Neural cell (in vitro differentiated cells): ENCODE measurements at regions not wholly inside any gene's neighbourhood (a gene's known extent, or its start where the extent isn't known, plus 50 kb on each side); places are given as distances from the start of the nearest gene placed in this dataset.

Experiments used
- H2AFZ ChIP-seq: fragments of 200-600, 300-800 bp; sonication (generic), shearing (Covaris generic); 2 replicates; pipeline ENCODE4 v1.6.0; 2014; ENCODE audit warnings: low read depth, mild to moderate bottlenecking, antibody characterized with exemption, low read length, moderate library complexity
- H3F3A ChIP-seq: fragments of 200-600 bp; shearing (Covaris generic); 2 replicates; pipeline ENCODE4 v1.6.1; 2016; ENCODE audit warnings: mild to moderate bottlenecking, moderate library complexity, mixed read lengths, antibody characterized with exemption, low read length; ENCODE audit not compliant: insufficient read depth, poor library complexity, severe bottlenecking
- H3K27ac ChIP-seq: fragments of 200-600, 300-800 bp; sonication (generic), shearing (Covaris generic); 2 replicates; pipeline ENCODE4 v1.5.1; 2014; ENCODE audit warnings: mild to moderate bottlenecking, low read length, moderate library complexity
- H3K27me3 ChIP-seq: fragments of 300-800, 200-600 bp; sonication (generic), shearing (Covaris generic); 2 replicates; pipeline ENCODE4 v1.6.0; 2014; ENCODE audit warnings: mild to moderate bottlenecking, low read depth, low read length, moderate library complexity; ENCODE audit not compliant: insufficient read depth
- H3K36me3 ChIP-seq: fragments of 300-800, 200-600 bp; sonication (generic), shearing (Covaris generic); 2 replicates; pipeline ENCODE4 v1.5.1; 2014; ENCODE audit warnings: mild to moderate bottlenecking, antibody characterized with exemption, low read length, moderate library complexity; ENCODE audit not compliant: insufficient read depth
- H3K4me2 ChIP-seq: fragments of 300-800, 200-600 bp; sonication (generic), shearing (Covaris generic); 2 replicates; pipeline ENCODE4 v1.6.0; 2014; ENCODE audit warnings: mild to moderate bottlenecking, low read length
- H3K4me3 ChIP-seq: fragments of 300-800, 200-600 bp; sonication (generic), shearing (Covaris generic); 2 replicates; pipeline ENCODE4 v1.5.1; 2014; ENCODE audit warnings: mild to moderate bottlenecking, low read length, moderate library complexity
- H3K79me2 ChIP-seq: fragments of 200-600 bp; shearing (Covaris generic); replicated peaks from 2 replicates; pipeline ENCODE4 v1.6.0; 2014; ENCODE audit warnings: mild to moderate bottlenecking, low read length, moderate library complexity; ENCODE audit not compliant: insufficient read depth
- H3K9ac ChIP-seq: fragments of 300-800, 200-600 bp; sonication (generic), shearing (Covaris generic); 2 replicates; pipeline ENCODE4 v1.6.1; 2016; ENCODE audit warnings: mild to moderate bottlenecking, low read length, mixed read lengths
- H3K9me2 ChIP-seq: fragments of 200-600 bp; shearing (Covaris generic); 2 replicates; pipeline ENCODE4 v1.6.1; 2016; ENCODE audit warnings: mild to moderate bottlenecking, low read length, mixed read lengths; ENCODE audit not compliant: insufficient read depth
- H3K9me3 ChIP-seq: fragments of 200-600, 300-800 bp; sonication (generic), shearing (Covaris generic); 2 replicates; pipeline ENCODE4 v1.6.1; 2016; ENCODE audit warnings: mild to moderate bottlenecking, mixed run types, low read length, moderate library complexity, mixed read lengths
- H4K20me1 ChIP-seq: fragments of 200-600 bp; shearing (Covaris generic); 2 replicates; pipeline ENCODE4 v1.6.1; 2016; ENCODE audit warnings: mild to moderate bottlenecking, mixed run types; ENCODE audit not compliant: insufficient read depth
- EP300 ChIP-seq: fragments of 450-650 bp; conservative IDR thresholded peaks from 2 replicates; pipeline ENCODE4 v1.6.1; 2014; ENCODE audit warnings: antibody characterized with exemption, mild to moderate bottlenecking, moderate library complexity; ENCODE audit not compliant: poor library complexity, severe bottlenecking
- EZH2 ChIP-seq: fragments of 200-600, 300-800 bp; shearing (Covaris generic), sonication (generic); IDR thresholded peaks from 2 replicates; pipeline ENCODE4 v1.6.1; 2014; ENCODE audit warnings: antibody characterized with exemption, low read length, borderline replicate concordance, mild to moderate bottlenecking; ENCODE audit not compliant: insufficient read depth, poor library complexity, severe bottlenecking
- MXI1 ChIP-seq: fragments of 450-650 bp; conservative IDR thresholded peaks from 2 replicates; pipeline ENCODE4 v1.6.1; 2014; ENCODE audit warnings: antibody characterized with exemption, mild to moderate bottlenecking; ENCODE audit not compliant: poor library complexity, severe bottlenecking
- POLR2AphosphoS5 ChIP-seq: IDR thresholded peaks from 2 replicates; pipeline ENCODE4 v1.6.1; 2012
- RAD21 ChIP-seq: fragments of 450-650 bp; conservative IDR thresholded peaks from 2 replicates; pipeline ENCODE4 v1.6.1; 2014; ENCODE audit warnings: antibody characterized with exemption, mild to moderate bottlenecking, moderate library complexity
- SMC3 ChIP-seq: fragments of 450-650 bp; conservative IDR thresholded peaks from 2 replicates; pipeline ENCODE4 v1.6.1; 2014; ENCODE audit warnings: antibody characterized with exemption, mild to moderate bottlenecking, moderate library complexity; ENCODE audit not compliant: poor library complexity
- TAF1 ChIP-seq: IDR thresholded peaks from 2 replicates; pipeline ENCODE4 v1.6.1; 2012; ENCODE audit warnings: low read depth
- TF ChIP-seq, protein P1 (sequence below): fragments of 450-650 bp; IDR thresholded peaks from 2 replicates; pipeline ENCODE4 v1.5.1; 2014; ENCODE audit warnings: antibody characterized with exemption, mild to moderate bottlenecking, moderate library complexity; ENCODE audit not compliant: poor library complexity, severe bottlenecking
- TF ChIP-seq, protein P2 (sequence below): IDR thresholded peaks from 2 replicates; pipeline ENCODE4 v1.6.1; 2012; ENCODE audit warnings: borderline replicate concordance

DNA sequence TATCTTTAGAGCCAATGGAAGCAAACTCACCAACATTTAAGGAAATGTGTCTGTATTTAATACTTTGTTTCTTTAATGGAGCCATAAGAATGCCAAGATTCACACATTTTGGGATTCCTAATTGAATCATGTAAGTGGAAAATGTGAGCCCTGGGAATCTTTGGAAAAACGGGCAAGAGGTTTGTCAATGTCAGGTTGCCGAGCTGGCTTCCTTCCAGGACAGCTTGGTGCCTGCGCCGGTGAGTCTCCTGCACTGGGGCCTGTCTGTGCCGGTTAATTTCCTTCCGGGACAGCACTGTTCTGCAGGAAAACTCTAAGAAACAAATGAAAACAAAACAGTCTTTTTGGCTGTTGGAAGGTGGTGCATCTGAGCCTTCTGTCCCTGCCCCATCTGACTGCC is 210.6 kb downstream of the HAPSTR1 start:
- no peak overlapping the region for H3K4me3 ChIP-seq
- no peak overlapping the region for H2AFZ ChIP-seq
- no peaks in the 10 kb centered on the region for H4K20me1 ChIP-seq
- H3K9me2 ChIP-seq = no peaks in the 10 kb centered on the region
- no peaks in the 10 kb centered on the region for H3F3A ChIP-seq
- no peaks in the 10 kb centered on the region for H3K36me3 ChIP-seq
- TF ChIP-seq SMC3 (no peak), MXI1 (no peak), EZH2 (no peak), RAD21 (no peak)
- H3K27me3 ChIP-seq = no peaks in the 10 kb centered on the region
- no peaks in the 10 kb centered on the region for H3K9me3 ChIP-seq
- H3K9ac ChIP-seq = no peak overlapping the region
- no peak overlapping the region for H3K27ac ChIP-seq
- no peaks in the 10 kb centered on the region for H3K79me2 ChIP-seq
- H3K4me2 ChIP-seq = no peak overlapping the region

DNA sequence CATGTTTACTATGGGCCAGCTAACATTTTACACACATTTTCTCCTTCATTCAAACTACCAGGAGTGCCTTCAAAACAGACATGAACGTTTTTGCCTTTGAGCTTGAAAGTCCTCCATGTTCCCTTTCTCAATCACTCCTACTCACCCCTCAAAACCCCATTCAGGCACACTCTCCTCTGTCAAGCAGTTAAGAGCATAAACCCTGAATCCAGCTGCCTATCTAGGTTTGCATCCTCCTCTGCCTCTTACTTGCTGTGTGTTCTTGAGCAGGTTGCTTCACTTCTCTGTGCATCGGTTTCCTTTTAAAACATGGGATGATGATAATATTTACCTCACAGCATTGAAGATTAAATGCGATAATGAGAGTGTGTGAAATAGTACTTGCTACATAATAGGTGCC is 215.3 kb downstream of the HAPSTR1 start:
- H3K9me2 ChIP-seq = no peaks in the 10 kb centered on the region

More for the DNA sequence above, 215.3 kb downstream of the HAPSTR1 start:
- Histone ChIP-seq H3K9me3 (no peaks in the 10 kb centered on the region), H3K79me2 (no peaks in the 10 kb centered on the region), H3K27ac (no peak overlapping the region), H2AFZ (no peak overlapping the region), H3F3A (peaks cover 2% of the 10 kb centered on the region), H3K4me3 (no peak overlapping the region), H3K36me3 (no peaks in the 10 kb centered on the region), H4K20me1 (no peaks in the 10 kb centered on the region), H3K9ac (no peak overlapping the region), H3K27me3 (no peaks in the 10 kb centered on the region), H3K4me2 (no peak overlapping the region)
- TF ChIP-seq EP300 = no peak
- TF ChIP-seq, protein P1, sequence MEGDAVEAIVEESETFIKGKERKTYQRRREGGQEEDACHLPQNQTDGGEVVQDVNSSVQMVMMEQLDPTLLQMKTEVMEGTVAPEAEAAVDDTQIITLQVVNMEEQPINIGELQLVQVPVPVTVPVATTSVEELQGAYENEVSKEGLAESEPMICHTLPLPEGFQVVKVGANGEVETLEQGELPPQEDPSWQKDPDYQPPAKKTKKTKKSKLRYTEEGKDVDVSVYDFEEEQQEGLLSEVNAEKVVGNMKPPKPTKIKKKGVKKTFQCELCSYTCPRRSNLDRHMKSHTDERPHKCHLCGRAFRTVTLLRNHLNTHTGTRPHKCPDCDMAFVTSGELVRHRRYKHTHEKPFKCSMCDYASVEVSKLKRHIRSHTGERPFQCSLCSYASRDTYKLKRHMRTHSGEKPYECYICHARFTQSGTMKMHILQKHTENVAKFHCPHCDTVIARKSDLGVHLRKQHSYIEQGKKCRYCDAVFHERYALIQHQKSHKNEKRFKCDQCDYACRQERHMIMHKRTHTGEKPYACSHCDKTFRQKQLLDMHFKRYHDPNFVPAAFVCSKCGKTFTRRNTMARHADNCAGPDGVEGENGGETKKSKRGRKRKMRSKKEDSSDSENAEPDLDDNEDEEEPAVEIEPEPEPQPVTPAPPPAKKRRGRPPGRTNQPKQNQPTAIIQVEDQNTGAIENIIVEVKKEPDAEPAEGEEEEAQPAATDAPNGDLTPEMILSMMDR = no peak
- TF ChIP-seq, protein P2, sequence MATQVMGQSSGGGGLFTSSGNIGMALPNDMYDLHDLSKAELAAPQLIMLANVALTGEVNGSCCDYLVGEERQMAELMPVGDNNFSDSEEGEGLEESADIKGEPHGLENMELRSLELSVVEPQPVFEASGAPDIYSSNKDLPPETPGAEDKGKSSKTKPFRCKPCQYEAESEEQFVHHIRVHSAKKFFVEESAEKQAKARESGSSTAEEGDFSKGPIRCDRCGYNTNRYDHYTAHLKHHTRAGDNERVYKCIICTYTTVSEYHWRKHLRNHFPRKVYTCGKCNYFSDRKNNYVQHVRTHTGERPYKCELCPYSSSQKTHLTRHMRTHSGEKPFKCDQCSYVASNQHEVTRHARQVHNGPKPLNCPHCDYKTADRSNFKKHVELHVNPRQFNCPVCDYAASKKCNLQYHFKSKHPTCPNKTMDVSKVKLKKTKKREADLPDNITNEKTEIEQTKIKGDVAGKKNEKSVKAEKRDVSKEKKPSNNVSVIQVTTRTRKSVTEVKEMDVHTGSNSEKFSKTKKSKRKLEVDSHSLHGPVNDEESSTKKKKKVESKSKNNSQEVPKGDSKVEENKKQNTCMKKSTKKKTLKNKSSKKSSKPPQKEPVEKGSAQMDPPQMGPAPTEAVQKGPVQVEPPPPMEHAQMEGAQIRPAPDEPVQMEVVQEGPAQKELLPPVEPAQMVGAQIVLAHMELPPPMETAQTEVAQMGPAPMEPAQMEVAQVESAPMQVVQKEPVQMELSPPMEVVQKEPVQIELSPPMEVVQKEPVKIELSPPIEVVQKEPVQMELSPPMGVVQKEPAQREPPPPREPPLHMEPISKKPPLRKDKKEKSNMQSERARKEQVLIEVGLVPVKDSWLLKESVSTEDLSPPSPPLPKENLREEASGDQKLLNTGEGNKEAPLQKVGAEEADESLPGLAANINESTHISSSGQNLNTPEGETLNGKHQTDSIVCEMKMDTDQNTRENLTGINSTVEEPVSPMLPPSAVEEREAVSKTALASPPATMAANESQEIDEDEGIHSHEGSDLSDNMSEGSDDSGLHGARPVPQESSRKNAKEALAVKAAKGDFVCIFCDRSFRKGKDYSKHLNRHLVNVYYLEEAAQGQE = no peak
- no peak for TF ChIP-seq TAF1
- no peak for TF ChIP-seq RAD21
- no peak for TF ChIP-seq MXI1
- no peak for TF ChIP-seq EZH2
- TF ChIP-seq SMC3 = no peak
- TF ChIP-seq POLR2AphosphoS5 = no peak
